Tibial artery (tissue), 4 donors: ENCODE measurements at regions not wholly inside any gene's neighbourhood (a gene's known extent, or its start where the extent isn't known, plus 50 kb on each side); places are given as distances from the start of the nearest gene placed in this dataset.

Source experiments
- DNase-seq, 2 donors: peaks; one replicate each; pipeline ENCODE4 v3.0.0-alpha.2; 2019
- H3K27ac ChIP-seq, 2 donors: fragments of 200-600 bp; sonication (generic) in 1 of 2; 1 replicate in 1 of 2; 2 replicates in 1 of 2; pipeline ENCODE4 v1.5.1; 2018 to 2019; ENCODE audit warnings: mild to moderate bottlenecking in 1 of 2
- H3K27me3 ChIP-seq, 2 donors: fragments of 200-600 bp; sonication (generic) in 1 of 2; one replicate each; pipeline versions ENCODE4 v1.5.1 to v1.6.0; 2016 to 2019
- H3K36me3 ChIP-seq, 3 donors: fragments of 200-600 bp; sonication (generic) in 2 of 3; one replicate each; pipeline ENCODE4 v1.5.1; 2016 to 2019; ENCODE audit warnings: mild to moderate bottlenecking in 2 of 3
- H3K4me1 ChIP-seq, 4 donors: fragments of 200-600 bp; sonication (generic) in 2 of 4; 1 replicate in 3 of 4; 2 replicates in 1 of 4; pipeline ENCODE4 v1.5.1; 2016 to 2019
- H3K4me3 ChIP-seq, 2 donors: fragments of 200-600 bp; sonication (generic) in 1 of 2; 1 replicate in 1 of 2; 2 replicates in 1 of 2; pipeline ENCODE4 v1.5.1; 2018 to 2019; ENCODE audit warnings: mild to moderate bottlenecking in 2 of 2
- H3K9me3 ChIP-seq, 3 donors: fragments of 200-600 bp; sonication (generic) in 1 of 3; one replicate each; pipeline ENCODE4 v1.5.1; 2016 to 2019
- intact Hi-C: fragments of 100-400 bp; cut with DNase I; formaldehyde crosslinking; loops from one replicate; pipeline ENCODE4 v1.15.0; 2023; ENCODE audit warnings: low total_unique reads
- TF ChIP-seq, protein P1 (sequence below), 2 experiments: fragments of 200-600 bp in 1 of 2; fragments of 450-650 bp in 1 of 2; IDR thresholded peaks; one replicate each; pipeline ENCODE4 v1.5.1; 2017 to 2019; ENCODE audit warnings: antibody characterized with exemption in 2 of 2, mild to moderate bottlenecking in 1 of 2, moderate library complexity in 1 of 2

DNA sequence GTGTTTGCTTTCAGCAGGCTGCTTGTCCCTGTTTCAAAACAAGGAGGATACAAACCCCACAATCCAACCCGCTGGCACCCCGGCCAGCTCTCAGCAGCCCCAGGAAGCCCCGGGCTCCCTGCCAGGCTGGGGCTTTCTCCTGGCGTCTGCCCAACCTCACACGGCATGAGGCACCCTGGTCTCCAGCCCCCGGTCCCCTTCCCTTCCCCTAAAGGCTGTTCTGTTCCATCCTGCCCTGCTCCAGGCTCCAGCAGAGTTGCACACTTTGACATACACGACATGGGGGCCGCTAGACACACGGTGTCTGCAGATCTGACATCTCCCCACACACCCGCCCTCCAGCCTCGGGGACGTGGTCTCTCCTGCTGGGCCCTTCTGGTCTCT lies 107.7 kb upstream of the ADRA2C start:
- no peak for DNase-seq
- H3K4me1 ChIP-seq = peaks cover 5 to 44% (median 27%) of the 10 kb centered on the region in 4 donors
- no peaks in the 10 kb centered on the region for H3K9me3 ChIP-seq
- intact Hi-C loops = no loop called here
- no peak overlapping the region for H3K4me3 ChIP-seq
- TF ChIP-seq, protein P1, sequence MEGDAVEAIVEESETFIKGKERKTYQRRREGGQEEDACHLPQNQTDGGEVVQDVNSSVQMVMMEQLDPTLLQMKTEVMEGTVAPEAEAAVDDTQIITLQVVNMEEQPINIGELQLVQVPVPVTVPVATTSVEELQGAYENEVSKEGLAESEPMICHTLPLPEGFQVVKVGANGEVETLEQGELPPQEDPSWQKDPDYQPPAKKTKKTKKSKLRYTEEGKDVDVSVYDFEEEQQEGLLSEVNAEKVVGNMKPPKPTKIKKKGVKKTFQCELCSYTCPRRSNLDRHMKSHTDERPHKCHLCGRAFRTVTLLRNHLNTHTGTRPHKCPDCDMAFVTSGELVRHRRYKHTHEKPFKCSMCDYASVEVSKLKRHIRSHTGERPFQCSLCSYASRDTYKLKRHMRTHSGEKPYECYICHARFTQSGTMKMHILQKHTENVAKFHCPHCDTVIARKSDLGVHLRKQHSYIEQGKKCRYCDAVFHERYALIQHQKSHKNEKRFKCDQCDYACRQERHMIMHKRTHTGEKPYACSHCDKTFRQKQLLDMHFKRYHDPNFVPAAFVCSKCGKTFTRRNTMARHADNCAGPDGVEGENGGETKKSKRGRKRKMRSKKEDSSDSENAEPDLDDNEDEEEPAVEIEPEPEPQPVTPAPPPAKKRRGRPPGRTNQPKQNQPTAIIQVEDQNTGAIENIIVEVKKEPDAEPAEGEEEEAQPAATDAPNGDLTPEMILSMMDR (IDR thresholded peaks at IDR 0.05) = no peak
- no peaks in the 10 kb centered on the region for H3K27me3 ChIP-seq
- H3K36me3 ChIP-seq = no peaks in the 10 kb centered on the region
- H3K27ac ChIP-seq = peak overlapping the region; percentile 80 to 89

DNA sequence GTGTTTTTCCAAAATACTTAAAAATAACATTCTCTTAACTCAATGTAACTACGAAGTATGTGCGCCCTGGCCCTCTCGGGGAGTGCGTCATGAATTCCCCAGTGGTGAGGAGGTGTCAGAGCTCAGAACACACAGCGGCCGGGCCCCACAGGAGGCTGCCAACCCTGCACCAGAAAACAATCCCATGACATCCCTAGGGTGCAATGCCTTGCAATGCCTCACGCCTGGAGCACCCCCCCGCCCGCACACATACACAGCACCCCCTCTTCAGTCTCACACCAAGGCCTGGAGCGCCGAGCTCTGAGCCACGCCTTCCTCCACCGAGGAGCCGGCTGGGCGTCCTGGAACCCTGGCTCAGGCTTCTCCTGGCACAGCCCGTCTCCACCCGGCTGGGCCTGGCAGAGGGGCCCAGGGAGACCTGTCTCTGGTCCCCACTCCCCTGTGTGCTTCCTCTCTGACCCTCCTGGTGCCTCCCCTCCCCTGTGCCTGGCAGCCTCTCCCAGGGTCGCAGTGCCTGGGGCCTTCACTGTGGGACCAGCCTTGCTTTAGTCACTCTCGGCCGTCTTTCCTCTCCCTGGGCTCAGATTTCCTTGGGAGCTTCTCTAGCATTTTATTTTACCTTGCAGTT lies 108.2 kb upstream of the ADRA2C start:
- Histone ChIP-seq H3K27me3 (no peaks in the 10 kb centered on the region), H3K4me1 (peaks cover 5 to 44% (median 27%) of the 10 kb centered on the region in 4 donors), H3K9me3 (no peaks in the 10 kb centered on the region), H3K36me3 (no peaks in the 10 kb centered on the region), H3K4me3 (no peak overlapping the region), H3K27ac (peak overlapping the region; percentile 80 to 89)
- TF ChIP-seq, protein P1 (IDR thresholded peaks at IDR 0.05) = peak; percentile 27 to 49
- intact Hi-C loops = no loop called here
- peak; percentile 88 to 97 for DNase-seq

DNA sequence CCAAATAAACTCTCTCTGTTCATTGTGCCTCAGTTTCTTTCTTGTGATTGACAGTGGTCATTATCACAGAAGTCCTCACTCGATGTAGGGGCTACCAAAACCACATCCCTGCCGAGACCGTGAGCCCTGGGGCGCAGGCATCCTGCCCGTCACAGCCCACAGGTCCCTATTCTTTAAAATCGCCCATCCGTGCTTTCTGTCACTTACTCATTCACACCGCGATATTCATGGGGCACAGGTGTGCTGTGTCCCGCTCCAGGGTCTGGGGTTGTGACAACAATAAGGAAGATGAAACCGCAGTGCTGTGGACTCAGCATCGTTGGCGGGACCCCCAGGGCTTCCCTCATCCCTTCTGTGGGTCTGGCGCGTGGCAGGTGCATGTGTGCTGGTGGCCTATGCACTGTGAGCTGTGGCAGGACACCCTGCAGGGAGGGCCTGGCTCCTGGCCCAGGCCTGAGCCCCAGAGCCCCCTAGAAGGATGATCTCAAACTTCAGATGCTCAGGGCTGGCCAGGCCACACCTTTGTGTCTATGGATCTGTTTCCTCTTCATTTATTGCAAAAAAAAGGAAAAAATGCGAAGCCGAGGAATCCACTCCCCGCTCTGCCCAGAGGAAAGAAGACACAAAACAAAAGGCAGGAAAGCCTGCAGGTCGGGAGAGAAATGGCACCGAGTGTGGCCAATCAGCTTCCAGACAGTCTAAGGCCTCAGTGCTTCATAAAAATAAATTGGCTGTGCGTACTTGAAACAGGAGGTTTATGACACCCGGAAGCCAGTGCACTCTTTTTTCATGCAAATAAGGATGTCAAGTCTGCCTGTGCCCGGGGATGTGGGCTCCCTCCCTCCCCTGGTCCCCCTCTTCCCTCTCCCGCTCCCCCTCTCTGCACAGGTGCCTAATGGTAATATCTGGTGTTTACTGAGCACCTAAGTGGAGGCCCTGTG lies 109.5 kb upstream of the ADRA2C start:
- peak overlapping the region; percentile 80 to 89 for H3K27ac ChIP-seq
- H3K9me3 ChIP-seq = no peaks in the 10 kb centered on the region
- H3K27me3 ChIP-seq = peaks cover 0 to 6% of the 10 kb centered on the region in 2 donors
- no peaks in the 10 kb centered on the region for H3K36me3 ChIP-seq
- no peak overlapping the region for H3K4me3 ChIP-seq
- intact Hi-C loops = no loop called here
- no peak for DNase-seq
- TF ChIP-seq, protein P1 (IDR thresholded peaks at IDR 0.05) = no peak
- peaks cover 5 to 44% (median 27%) of the 10 kb centered on the region in 4 donors for H3K4me1 ChIP-seq

DNA sequence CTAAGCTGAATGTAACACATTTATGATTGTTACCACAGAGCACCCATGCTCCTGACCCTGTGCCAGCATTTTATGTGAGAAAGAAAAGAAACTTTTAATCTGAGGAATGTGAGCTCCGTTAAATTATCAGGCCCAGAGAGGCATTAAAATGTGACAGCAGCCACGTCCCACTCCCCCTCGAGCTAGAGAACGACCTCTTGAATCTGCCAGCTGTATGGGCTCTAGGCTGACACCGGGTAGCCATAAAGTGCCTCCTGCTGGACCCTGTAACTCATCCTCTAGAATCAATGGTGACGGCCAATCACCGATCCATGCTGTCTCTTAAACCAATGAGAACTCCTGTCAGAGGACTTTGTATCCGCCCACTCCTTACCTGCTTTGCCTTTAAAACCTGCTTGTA lies 110.2 kb upstream of the ADRA2C start:
- Histone ChIP-seq H3K27ac (peak overlapping the region; percentile 80 to 89), H3K9me3 (no peaks in the 10 kb centered on the region), H3K36me3 (no peaks in the 10 kb centered on the region), H3K4me1 (peaks cover 5 to 44% (median 27%) of the 10 kb centered on the region in 4 donors), H3K27me3 (peaks cover 0 to 6% of the 10 kb centered on the region in 2 donors), H3K4me3 (no peak overlapping the region)
- TF ChIP-seq, protein P1 (IDR thresholded peaks at IDR 0.05) = no peak
- no peak for DNase-seq
- intact Hi-C loops = no loop called here

DNA sequence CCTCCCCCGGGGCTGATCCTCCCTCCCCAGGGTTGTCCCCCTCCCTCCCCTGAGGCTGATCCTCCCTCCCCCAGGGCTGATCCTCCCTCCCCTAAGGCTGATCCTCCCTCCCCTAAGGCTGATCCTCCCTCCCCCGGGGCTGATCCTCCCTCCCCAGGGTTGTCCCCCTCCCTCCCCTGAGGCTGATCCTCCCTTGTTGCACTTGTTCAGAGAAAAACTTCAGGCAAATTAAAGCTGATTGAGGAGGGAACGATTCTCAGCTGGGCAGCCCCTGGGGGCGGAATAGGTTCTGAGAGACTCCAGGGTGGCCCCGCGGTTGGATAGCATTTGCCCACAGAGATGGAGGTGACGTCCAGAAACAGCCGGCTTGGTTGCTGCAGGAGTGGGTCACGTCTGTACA lies 110.7 kb upstream of the ADRA2C start:
- Histone ChIP-seq H3K27ac (peak overlapping the region; percentile 80 to 89), H3K27me3 (peaks cover 0 to 6% of the 10 kb centered on the region in 2 donors), H3K9me3 (no peaks in the 10 kb centered on the region), H3K36me3 (no peaks in the 10 kb centered on the region), H3K4me1 (peaks cover 5 to 44% (median 27%) of the 10 kb centered on the region in 4 donors), H3K4me3 (no peak overlapping the region)
- DNase-seq = no peak
- TF ChIP-seq, protein P1 (IDR thresholded peaks at IDR 0.05) = no peak
- intact Hi-C loops = no loop called here
